HG03565 (cell line): ENCODE measurements at regions not wholly inside any gene's neighbourhood (a gene's known extent, or its start where the extent isn't known, plus 50 kb on each side); places are given as distances from the start of the nearest gene placed in this dataset.

Source experiments
- ATAC-seq: cut with Tn5 transposase; IDR thresholded peaks from one replicate; pipeline ENCODE4 v1.9.1; 2021; ENCODE audit warnings: mild to moderate bottlenecking, moderate library complexity; ENCODE audit not compliant: unreplicated experiment

DNA sequence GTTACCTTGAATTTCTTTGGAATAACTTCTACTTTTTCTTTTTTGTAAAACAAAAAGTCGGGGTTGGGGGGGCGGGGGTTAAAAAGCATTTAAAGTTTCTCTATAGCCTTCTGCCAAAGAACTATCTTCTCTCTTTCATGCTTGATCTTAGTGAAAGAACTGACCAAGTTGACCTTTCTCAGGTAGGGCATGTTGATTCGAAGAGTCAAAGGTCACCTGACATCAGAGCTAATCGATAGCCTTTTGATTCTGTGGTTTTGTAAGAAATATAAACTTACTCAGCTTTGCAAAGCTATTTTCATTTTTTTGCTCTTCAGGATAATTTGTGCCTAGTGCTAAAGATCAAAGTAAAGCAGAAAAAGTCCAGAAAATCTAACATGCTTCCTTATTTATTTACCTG, 181.5 kb downstream of the IRS2 start:
- ATAC-seq = no peak

DNA sequence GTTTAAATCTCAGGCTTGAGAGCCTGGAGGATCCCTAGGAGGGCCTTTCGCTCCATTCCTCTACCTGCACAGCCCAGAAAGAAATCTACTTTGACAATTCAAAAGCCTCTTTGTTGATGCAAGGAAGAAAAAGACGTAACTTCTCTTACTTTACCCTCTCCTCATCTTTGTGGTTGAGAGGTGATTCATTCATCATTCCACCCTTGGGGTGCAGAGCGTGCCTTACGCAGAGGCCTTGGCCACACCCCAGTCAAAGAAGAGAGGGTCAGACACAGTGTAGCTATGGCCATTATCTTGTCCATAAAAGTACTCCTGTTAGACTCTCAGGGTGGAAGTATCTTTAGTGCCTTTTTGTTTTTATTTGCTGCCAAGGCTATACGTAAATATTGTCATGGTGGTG, 184.0 kb downstream of the IRS2 start:
- ATAC-seq = no peak

DNA sequence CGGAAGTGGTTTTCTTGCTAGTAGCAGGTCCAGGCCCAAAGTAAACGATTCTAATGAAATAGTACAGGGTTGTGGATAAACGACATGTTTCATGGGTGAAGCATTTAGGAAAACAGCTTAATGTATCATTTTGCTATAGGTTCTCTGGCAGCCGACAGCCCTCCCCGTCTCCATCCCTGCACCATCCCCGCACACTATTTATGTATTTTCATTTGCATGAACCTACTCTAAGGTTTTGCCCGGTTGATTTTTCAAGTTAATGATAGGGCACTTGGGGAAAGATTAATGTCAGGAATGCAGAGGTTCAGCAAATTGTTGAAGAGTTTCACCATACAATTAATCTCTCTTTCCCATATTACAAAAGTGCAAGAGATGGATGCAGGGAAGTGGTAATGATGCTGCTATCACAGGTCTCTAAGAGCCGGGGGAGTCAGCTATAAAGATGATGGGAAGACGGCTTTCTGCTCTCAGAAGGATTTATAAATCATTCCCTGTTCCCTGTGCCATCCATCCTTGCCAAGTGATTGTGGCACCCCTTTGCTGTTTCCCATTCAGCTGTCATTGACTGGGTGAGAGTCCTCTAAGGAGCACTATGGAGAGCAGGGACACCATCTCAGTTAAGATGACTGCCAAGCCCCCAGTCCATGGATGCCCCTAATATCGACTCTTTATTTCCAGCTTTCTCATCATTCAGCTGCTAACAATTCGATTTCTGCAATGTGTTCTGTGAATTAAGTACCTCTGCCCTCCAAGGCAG, 186.3 kb downstream of the IRS2 start:
- no peak for ATAC-seq

DNA sequence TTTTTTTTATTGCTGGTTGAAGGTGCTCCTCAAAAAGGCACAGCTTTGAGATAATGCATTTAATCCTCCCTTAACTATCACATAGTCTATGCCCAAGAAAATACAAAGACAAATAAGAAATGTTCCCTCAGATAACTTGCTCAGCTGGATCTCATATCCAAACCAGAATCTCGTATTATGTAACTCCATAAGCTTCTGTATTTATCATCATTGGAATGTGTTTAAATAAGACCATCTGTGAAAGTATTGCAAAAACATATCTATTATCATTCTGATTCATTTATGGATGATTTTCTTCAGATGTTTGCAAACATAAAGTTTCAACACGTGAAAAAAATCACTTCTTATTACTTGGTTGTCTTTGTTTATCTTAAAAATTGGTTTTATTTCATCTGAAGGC, 190.9 kb downstream of the IRS2 start:
- ATAC-seq = no peak

DNA sequence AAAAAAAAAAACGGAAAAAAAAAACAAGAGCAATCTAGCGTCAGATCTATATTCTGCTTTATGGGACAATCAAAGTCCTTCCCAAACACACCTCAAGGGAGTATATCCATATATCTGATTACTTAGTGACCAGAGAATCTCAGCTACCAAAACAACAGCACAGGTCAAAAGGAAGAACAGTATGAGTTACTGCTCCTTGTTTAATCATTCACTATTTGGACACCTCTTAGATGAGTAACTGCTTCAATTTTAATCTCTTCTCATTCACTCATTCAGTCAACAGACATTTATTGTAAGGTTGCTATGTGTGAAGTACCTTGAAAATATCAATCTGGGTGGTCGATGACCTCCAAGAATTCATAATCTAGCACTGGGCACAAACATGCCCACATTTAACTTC, 193.2 kb downstream of the IRS2 start:
- ATAC-seq = no peak

DNA sequence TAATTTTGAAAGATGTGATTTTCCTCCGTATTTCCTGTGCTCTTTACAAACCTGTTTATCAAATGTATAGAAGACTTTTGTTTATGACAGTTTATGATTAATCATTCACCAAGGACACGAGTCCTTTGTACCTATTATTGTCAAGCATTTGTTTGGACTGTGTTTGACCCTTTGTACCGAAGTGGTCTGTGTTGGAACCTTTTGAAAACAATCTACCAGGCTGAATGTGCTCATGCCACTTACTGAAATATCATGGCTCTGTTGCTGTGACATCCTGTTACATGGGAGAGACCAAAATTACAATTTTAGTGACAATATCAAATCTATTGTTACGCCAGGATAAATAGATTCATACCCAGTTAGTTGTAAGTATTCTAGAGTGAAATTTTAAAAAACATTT, 193.6 kb downstream of the IRS2 start:
- ATAC-seq = no peak

DNA sequence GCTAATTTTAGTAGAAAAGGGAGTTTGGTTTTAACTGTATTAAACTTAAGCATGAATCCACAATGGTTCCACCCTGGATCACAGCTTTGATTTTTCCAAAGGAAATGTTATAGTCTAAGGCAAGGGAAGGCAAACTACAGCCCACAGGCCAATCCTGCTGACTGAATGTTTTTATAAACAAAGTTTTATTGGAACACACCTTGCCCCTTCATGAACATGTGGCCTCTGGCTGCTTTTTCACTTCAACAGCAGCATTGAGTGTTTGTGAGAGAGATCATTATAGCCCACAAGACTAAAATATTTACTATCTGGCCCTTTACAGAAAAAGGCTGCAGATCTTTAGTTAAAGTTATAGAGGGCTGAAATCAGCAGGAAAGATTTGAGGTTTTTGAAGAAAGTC, 198.7 kb downstream of the IRS2 start:
- ATAC-seq = no peak

DNA sequence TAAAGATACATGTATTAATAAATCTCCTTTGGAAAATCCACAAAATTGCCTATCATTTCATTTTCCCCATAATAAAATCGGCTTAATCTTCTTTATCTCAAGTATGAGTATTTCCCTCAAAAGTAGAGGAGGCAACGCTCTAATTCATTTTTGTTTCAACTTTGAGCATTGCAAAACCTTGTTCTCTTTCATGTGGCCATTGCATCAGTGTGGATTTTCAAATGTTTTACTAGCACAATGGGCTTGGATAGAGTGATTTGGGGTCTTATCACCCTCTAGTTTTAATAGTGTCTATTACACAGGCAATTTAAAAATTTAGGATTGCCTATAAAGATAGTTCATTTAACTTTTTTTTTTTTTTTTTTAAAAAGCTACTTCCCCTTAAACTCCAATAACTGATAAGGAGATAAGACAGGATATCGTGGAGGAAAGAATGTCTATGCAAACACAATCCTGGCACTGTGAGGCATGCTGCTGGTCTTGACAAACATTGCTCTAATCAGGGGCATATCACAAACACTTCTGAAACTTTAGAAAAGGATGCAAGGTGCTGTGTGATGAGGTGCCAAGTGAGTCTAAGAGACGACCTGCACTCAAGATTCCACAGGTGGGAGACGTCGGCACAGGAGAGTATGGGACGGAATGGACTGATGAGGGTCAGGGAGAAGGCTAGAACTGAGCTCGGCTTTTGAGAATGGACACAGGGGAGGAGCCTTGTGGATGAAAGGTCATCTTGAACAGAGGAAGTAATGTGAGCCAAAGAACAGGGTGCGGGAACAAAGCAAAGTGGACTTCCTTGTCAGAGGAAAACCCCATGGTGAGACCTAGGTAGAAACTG, 199.7 kb downstream of the IRS2 start:
- no peak for ATAC-seq

DNA sequence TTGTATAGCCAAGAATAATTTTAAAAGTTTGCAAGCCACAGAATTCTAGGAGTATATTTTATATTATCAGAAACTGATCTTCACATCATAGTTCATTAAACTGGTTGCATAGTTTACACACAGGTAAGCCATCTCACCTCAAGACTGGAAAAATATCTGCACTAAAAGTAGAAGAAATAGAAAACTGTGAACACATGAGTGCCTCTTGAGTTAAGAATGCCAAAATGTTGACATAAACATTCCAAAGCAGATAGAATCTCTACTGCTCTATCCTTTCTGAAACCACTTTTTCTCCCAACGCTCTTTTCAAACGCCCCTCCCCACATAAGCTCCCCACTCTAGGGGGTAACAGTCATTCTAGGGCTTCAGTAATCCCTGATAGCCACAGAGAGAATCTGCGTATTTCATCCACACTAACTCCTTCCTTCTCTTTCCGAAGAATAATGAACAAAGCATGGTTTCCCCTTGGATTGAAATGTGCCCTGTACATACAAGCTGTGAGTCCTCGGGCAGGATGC, 201.5 kb downstream of the IRS2 start:
- ATAC-seq = no peak

DNA sequence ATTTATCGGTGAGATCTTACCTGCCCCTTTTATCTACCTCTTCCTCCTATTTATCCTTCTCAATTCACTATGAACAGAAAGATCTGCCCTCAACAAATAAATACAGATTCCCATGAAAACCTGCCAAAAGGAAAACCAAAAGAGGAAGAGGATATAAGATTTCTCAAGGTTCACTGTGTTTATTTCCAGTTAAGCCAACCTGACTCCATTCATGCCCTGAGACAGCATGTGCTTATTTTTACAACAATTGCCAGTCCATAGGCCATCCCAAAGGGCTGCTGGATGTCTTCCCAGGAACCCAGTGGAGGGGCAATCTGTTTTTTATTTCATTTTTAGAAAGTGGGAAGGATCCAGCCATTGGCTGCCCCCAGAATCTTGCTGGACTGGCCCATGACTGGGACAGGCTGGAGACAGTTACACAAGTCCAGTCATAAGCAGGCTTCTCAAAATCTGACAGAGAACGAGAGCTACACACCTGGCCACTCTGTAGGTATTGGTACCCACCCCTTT, 209.1 kb downstream of the IRS2 start:
- no peak for ATAC-seq

DNA sequence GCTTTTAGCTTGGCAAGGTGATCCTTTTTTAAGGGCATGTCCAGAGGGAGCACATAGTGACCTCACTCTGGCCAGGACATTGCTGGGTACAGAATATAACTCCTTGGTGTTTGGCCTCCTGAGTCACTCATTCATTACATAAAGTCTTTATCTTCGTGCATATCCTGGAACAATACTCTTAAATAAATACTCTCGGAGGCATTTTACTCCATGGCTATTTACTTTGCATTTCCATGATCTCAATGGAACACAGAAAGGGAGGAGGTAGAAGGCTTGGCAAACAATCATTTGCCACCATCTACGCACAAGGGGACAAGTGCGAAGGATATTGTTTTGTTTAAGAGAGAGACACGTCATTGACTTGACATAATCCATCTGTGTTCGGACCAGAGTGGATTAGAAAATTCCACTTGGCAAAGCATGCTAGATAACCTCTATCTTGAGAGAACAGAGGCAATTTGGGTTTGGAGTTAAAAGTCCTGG, 210.0 kb downstream of the IRS2 start:
- no peak for ATAC-seq

DNA sequence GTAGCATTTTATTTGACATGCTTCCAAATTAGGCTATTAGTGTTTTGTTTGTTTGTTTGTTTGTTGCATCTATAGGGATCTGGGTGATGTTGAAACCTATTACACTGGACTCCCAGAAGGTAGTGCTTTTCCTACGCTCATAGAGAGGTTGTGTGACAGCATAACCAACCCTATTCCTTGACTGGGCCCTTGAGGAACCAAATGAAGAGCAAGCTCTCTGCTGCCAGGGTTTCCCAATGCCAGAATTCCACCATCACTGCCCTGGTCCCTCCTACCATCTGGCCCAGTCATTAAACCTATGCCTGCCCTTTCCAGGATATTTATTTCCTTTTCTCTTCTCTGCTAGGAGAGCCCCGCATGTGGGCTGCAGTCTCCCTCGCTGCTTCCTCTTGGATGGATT, 210.6 kb downstream of the IRS2 start:
- ATAC-seq = no peak

DNA sequence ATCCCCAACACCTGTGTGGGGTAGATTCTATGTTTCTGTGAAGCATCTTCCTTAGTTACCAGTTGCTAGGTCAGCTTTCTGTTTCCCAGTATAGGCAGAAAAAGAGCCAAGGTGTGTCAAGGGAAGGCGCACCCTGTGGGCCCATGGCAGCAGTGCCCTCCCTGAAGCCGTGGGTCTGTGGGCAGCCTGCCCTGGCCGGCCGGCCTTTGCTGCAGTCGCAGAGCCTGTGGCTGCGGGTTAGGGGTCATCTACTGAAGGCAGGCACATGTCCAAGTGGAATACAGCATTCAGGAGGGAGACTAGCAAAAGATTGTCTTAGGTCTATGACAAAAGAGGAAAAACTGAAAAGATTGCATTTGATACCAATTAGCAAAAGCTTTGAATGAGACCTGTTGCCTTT, 214.0 kb downstream of the IRS2 start:
- no peak for ATAC-seq

DNA sequence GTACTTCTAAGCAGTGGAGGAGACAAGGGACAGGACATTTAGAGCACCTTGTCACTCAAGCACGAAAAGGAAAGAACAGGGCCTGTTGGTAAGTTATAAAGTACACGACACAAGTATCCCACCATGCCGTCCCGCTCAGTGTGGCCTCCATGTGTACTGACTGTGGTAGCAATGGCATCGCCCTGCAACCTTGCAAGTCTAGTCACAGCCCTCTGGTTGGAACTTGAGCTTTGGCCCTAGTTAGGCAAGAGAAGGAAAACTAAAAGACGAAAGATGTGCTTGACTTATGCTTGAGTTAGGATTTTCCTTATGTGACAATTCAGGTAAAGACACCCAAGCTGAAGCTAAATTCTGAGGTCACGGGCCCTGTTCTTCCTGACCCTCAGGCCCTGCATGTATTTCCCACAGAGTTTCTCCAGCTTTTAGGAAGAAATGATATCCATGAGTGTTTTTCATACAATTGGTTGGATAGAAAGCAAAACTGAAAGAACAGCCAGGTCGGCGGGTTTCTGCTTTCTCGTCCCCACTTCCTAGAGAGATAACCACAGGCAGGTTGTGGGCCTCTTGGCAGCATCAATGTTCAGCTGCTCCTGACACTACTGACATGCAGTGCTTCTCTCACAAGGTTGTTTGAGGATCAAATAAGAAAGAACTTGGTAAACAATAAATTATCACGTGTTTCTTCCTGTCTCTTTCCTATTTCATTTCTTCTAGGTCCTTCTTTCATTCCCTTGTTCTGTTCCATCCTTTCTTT, 216.2 kb downstream of the IRS2 start:
- ATAC-seq = peak; percentile 96

DNA sequence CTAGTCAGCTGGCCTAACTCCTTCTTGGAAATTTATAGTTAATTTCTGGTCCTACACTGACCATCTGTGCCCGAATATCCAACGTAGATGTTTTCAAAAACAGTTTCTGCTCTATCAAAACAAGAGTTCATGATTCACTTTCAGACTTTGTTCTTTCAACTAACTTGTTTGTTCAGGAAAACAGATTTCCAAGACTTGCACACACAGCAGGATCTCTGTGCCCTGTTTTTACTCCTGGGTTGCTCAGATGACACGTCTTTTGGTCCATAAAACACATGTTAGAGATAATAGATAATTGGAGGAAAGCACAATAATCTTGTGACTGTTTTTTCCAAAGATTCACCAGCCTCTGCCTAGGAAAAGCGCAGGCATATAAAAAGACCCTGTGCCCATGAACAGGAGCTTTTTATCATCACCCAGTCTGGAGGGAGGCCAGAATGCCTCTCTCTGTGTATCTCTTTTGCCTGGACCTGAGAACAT, 218.0 kb downstream of the IRS2 start:
- no peak for ATAC-seq

DNA sequence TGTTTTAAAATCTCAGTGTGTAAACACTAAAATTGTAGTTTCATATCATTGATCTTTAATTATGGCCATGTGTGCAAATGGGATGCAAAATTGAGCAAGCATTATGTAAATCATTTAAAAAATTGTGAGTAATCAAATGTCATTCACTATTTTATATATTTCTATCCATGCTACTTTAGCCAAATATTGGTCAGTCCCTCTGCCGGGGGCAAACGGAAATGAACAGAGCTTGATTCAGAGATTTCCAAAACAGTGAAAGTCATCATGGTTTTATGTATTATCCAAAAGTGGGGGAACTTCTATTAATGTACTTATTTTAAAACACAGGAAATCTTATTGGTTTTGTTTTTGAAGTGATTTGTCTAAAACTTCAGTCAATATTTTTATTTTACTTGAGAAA, 219.1 kb downstream of the IRS2 start:
- ATAC-seq = no peak

DNA sequence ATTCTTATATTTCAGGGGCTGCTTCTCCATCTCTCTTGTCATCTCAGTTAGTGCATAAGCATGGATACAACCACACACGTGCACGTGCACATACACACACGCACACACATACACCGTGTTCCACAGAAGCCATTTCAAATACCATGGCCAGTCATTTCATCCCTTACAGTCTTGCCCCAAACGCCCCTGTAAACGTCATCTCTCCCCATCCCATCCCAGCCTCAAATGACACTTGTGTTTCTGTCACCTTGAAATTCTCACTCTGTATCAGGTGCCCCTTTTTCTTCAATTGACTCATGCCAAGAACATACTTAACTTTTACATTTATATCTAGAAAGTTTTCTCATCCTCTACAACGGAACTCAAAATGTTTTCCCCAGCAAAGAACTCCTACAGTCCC, 220.5 kb downstream of the IRS2 start:
- no peak for ATAC-seq

DNA sequence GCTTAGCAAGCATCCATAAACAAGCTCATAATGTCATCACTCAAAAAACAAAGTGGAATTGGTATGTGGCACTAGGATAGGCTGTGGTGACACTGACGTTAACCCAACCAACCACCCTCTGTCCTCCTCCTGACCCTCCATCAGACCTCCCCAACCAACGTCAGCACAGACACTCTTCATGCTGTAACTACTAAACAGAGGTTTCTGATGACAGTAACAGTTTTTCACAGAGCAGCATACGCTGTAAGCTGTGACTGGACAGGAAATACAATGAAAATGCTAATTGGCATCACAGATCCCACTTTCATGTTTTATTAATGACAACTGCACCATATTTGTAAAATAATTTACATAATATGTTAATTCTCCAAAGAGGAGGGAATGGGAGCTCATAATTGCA, 238.0 kb downstream of the IRS2 start:
- no peak for ATAC-seq

DNA sequence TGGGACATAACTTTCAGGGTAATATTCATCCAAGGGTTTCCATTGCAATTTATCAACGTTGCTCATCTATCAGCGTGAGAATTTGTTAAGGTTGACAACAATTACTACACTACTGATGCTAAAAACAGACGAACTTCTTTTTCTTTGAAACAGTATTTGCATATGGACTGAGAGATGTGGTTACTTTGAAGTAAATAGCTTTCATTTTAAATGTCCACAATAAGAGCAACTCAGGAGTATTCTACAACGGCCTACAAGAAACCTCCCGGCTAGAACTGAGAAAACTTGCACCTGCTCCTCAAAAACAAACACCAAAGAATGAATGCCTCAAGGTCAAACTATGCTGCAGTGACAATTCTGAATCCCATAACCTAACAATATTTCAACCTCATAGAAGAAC, 238.4 kb downstream of the IRS2 start:
- ATAC-seq = peak; percentile 65

DNA sequence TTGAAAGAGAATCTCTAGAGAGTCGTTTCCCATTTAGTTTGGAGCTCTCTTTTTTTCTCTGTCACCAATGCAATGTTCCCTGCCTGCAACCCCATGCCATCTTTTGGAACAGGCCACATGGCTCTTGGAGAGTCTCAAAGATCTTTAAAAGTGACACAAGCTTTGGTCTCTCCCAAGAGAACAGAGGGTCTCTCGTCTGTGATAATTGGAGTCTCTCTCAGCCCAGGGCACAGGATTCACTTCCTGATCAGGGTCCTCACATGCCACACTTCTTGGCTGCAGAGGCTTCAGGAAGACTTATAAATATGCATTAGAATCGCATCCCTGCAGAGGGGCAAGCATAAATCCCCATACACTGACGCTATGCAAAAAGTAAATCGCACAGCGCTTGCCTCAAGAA, 240.5 kb downstream of the IRS2 start:
- ATAC-seq = no peak

DNA sequence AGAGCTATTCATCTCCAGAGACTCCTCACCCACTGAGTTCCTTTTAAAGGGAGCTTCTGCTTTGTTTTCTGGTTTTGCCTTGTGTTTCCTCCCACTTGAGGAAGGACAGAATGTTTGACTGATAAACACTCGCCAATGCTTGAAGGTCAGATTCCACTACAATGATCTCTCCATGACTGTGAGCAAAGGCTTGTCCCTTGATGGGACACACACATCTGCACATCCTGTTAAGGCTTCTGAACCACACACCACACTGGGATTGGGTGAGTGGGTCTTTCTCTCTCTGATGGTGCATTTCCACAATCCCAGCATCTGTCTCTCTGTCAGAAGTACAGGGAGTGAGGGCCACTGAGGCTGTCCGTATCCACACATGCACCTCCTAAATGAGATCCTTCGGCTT, 245.3 kb downstream of the IRS2 start:
- ATAC-seq = no peak
